PC-9 (cell line): ENCODE measurements at regions not wholly inside any gene's neighbourhood (a gene's known extent, or its start where the extent isn't known, plus 50 kb on each side); places are given as distances from the start of the nearest gene placed in this dataset.

Source experiments
- BruUV-seq: library from RNA; stranded (reverse); fragments of 400-500 nt; replicated peaks from 2 replicates; lab custom pipeline; 2021; lab: Mats Ljungman, UMichigan
- CTCF ChIA-PET: fragments of 300-600 bp; sonication (Branson Sonifier 250); formaldehyde crosslinking; loops from one replicate; lab custom pipeline; 2022; ENCODE audit warnings: antibody characterized with exemption; lab: Charles Lee
- POLR2A ChIA-PET: fragments of 300-600 bp; sonication (Branson Sonifier 250); formaldehyde crosslinking; loops from one replicate; lab custom pipeline; 2022; ENCODE audit warnings: antibody characterized with exemption; ENCODE audit not compliant: unreplicated experiment; lab: Charles Lee
- DNase-seq, 2 experiments: peaks; one replicate each; pipeline versions ENCODE4 v3.0.0 to v3.0.0-alpha.2; 2015 to 2022; ENCODE audit warnings: mixed read lengths in 1 of 2
- H2AFZ ChIP-seq: fragments of 200-600 bp; sonication (generic); 2 replicates; pipeline ENCODE4 v1.8.1; 2017; ENCODE audit warnings: antibody characterized with exemption
- H3F3A ChIP-seq: fragments of 200-600 bp; sonication (generic); 2 replicates; pipeline ENCODE4 v1.8.1; 2017; ENCODE audit warnings: antibody characterized with exemption, mild to moderate bottlenecking, low read depth; ENCODE audit not compliant: insufficient read depth
- H3K27ac ChIP-seq: fragments of 200-600 bp; sonication (generic); 2 replicates; pipeline ENCODE4 v1.6.1; 2016; ENCODE audit warnings: mixed run types
- H3K27me3 ChIP-seq: fragments of 200-600 bp; sonication (generic); 2 replicates; pipeline ENCODE4 v1.6.1; 2016; ENCODE audit warnings: low read depth, mixed run types; ENCODE audit not compliant: insufficient read depth
- H3K36me3 ChIP-seq: fragments of 200-600 bp; sonication (generic); 2 replicates; pipeline ENCODE4 v1.6.1; 2016; ENCODE audit warnings: low read depth, mixed run types
- H3K4me1 ChIP-seq: fragments of 200-600 bp; sonication (generic); replicated peaks from 2 replicates; pipeline ENCODE4 v1.6.1; 2016; ENCODE audit warnings: mixed run types; ENCODE audit not compliant: insufficient read depth
- H3K4me2 ChIP-seq: fragments of 200-600 bp; sonication (generic); 2 replicates; pipeline ENCODE4 v1.6.1; 2017; ENCODE audit warnings: mixed run types
- H3K4me3 ChIP-seq: fragments of 200-600 bp; sonication (generic); 2 replicates; pipeline ENCODE4 v1.6.1; 2016; ENCODE audit warnings: mixed run types
- H3K79me2 ChIP-seq: fragments of 200-600 bp; sonication (generic); 2 replicates; pipeline ENCODE4 v1.6.1; 2017; ENCODE audit warnings: low read depth, mixed run types
- H3K9me2 ChIP-seq: fragments of 200-600 bp; sonication (generic); 2 replicates; pipeline ENCODE4 v1.8.1; 2017; ENCODE audit warnings: mild to moderate bottlenecking; ENCODE audit not compliant: insufficient read depth
- H3K9me3 ChIP-seq: fragments of 200-600 bp; sonication (generic); 2 replicates; pipeline ENCODE4 v1.8.1; 2016; ENCODE audit warnings: low read depth; ENCODE audit not compliant: insufficient read depth
- H4K20me1 ChIP-seq: fragments of 200-600 bp; sonication (generic); 2 replicates; pipeline ENCODE4 v1.8.1; 2017; ENCODE audit not compliant: insufficient read depth
- CTCF ChIP-seq: fragments of 200-600 bp; sonication (generic); conservative IDR thresholded peaks from 2 replicates; pipeline ENCODE4 v1.6.1; 2017; ENCODE audit warnings: mixed run types, antibody characterized with exemption, mild to moderate bottlenecking, moderate library complexity
- EZH2 ChIP-seq: fragments of 200-600 bp; sonication (generic); IDR thresholded peaks from 2 replicates; pipeline ENCODE4 v1.8.0; 2017; ENCODE audit warnings: antibody characterized with exemption, low read depth
- intact Hi-C: fragments of 100-400 bp; cut with micrococcal nuclease; formaldehyde crosslinking; loops from one replicate; pipeline ENCODE4 v1.10.0; 2022; ENCODE audit not compliant: unreplicated experiment

- Histone ChIP-seq H3K4me1 (no peaks in the 10 kb centered on the region), H3K4me3 (no peak overlapping the region), H3K27me3 (no peaks in the 10 kb centered on the region), H3F3A (no peaks in the 10 kb centered on the region), H3K4me2 (no peak overlapping the region), H2AFZ (no peak overlapping the region), H4K20me1 (no peaks in the 10 kb centered on the region), H3K36me3 (no peaks in the 10 kb centered on the region), H3K27ac (no peak overlapping the region), H3K9me2 (no peaks in the 10 kb centered on the region), H3K9me3 (no peaks in the 10 kb centered on the region), H3K79me2 (no peaks in the 10 kb centered on the region)
- BruUV-seq: no TSS peak
- CTCF ChIA-PET: no interaction called here
- POLR2A ChIA-PET: no interaction called here
- TF ChIP-seq EZH2 (no peak), CTCF (no peak)
- intact Hi-C loops: no loop called here
- DNase-seq: no peak
These were observed 1341.2 kb upstream of the SPRY2 start for GRCh38 chr13:81682081-81682630.

DNA sequence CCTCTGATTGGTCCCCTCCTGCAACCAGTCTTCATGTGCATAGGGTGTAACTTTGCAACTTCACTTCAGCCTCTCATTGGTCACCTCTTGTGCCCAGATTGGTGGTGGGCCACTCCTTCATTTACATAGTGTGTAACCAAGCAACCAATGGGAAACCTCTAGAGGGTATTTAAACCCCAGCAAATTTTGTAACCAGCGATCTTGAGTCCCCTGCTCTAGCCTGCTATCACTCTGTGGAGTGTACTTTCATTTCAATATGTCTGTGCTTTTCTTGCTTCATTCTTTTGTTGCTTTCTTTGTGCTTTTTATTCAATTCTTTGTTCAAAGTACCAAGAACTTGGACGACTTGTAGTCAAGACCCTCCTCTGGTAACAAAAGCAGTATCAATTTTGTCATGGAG is 1336.9 kb upstream of the SPRY2 start:
- POLR2A ChIA-PET: no interaction called here
- Histone ChIP-seq H3K79me2 (no peaks in the 10 kb centered on the region), H3K9me2 (no peaks in the 10 kb centered on the region), H3K4me1 (no peaks in the 10 kb centered on the region), H3F3A (no peaks in the 10 kb centered on the region), H4K20me1 (no peaks in the 10 kb centered on the region), H3K36me3 (no peaks in the 10 kb centered on the region), H3K9me3 (no peaks in the 10 kb centered on the region), H2AFZ (no peak overlapping the region), H3K27ac (no peak overlapping the region), H3K4me2 (no peak overlapping the region), H3K4me3 (no peak overlapping the region), H3K27me3 (no peaks in the 10 kb centered on the region)
- CTCF ChIA-PET: no interaction called here
- DNase-seq: no peak
- no TSS peak for BruUV-seq
- intact Hi-C loops: no loop called here
- no peak for TF ChIP-seq EZH2
- TF ChIP-seq CTCF: no peak

DNA sequence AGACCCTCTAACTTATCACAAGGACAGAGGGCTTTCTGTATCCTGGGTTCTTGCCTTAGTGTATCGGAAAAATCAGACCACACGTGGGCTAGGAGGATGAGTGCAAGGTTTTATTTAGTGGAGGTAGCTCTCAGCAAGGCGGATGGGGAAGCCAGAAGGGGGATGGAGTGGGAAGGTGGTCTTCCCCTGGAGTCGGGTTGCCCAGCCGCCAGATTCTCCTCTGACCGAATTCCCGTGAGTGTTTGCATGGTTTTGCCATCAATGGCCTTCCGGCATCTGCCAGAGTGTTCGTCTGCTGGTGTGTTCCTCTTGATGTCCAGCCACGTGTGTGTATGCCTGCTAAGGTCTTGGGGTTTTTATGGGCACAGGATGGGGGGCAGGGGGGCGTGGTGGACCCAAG is 1335.1 kb upstream of the SPRY2 start:
- Histone ChIP-seq H3K9me3 (no peaks in the 10 kb centered on the region), H3K79me2 (no peaks in the 10 kb centered on the region), H3K9me2 (no peaks in the 10 kb centered on the region), H4K20me1 (no peaks in the 10 kb centered on the region), H3K4me2 (no peak overlapping the region), H3K36me3 (no peaks in the 10 kb centered on the region), H3F3A (no peaks in the 10 kb centered on the region; the same call in 1 of the 2 replicates), H3K4me1 (no peaks in the 10 kb centered on the region), H2AFZ (no peak overlapping the region), H3K4me3 (no peak overlapping the region), H3K27me3 (no peaks in the 10 kb centered on the region), H3K27ac (no peak overlapping the region)
- ChIA-PET CTCF (no interaction called here), POLR2A (no interaction called here)
- intact Hi-C loops: no loop called here
- DNase-seq: no peak
- no peak for TF ChIP-seq CTCF
- no peak for TF ChIP-seq EZH2
- no TSS peak for BruUV-seq
